ENCODE measurements at regions not wholly inside any gene's neighbourhood (a gene's known extent, or its start where the extent isn't known, plus 50 kb on each side); places are given as distances from the start of the nearest gene placed in this dataset.

GRCh38 chr5:35373249-35373648, 143.0 kb upstream of the PRLR start:
- H2BK5ac ChIP-seq (ENCODE audit: low read depth, low read length, poor library complexity, severe bottlenecking), result no peak overlapping the region
- H2BK15ac ChIP-seq (ENCODE audit: low read depth, low read length), result no peak overlapping the region
- no peak overlapping the region for H3K56ac ChIP-seq (ENCODE audit: extremely low read depth, insufficient read depth, low read length)
- no peak overlapping the region for H2AK9ac ChIP-seq (replicated peaks; ENCODE audit: low read depth, low read length, poor library complexity)
- H4K8ac ChIP-seq (ENCODE audit: low read depth in 2 of 2, low read length in 2 of 2), result no peak overlapping the region
- no peak for ATAC-seq (ENCODE audit: low read depth)
- no peak overlapping the region for H2BK20ac ChIP-seq (ENCODE audit: low read depth, low read length)
- H3K4me2 ChIP-seq (ENCODE audit: low read depth, low read length), result no peak overlapping the region
- no TSS peak for BruUV-seq (replicated peaks)
- no peaks in the 10 kb centered on the region for H3K27me3 ChIP-seq (ENCODE audit: control insufficient read depth, insufficient read depth, low read length)
- H3K4me1 ChIP-seq (ENCODE audit: control insufficient read depth, insufficient read depth, low read length), result no peaks in the 10 kb centered on the region
- no CpG with 5 or more reads among the region's 3 CpGs for WGBS, 2 experiments (ENCODE audit: extremely low coverage in 2 of 2, insufficient read length in 1 of 2)
- intact Hi-C loops (cut with micrococcal nuclease), result no loop called here
- CTCF ChIA-PET, result interaction anchor here (0.5 kb wide), 1 partner anchor 30 kb away, joined by 4 read pairs; no protein-coding TSS in a partner anchor
- no peak overlapping the region for H2AK5ac ChIP-seq (ENCODE audit: low read depth, low read length)
- no peak overlapping the region for H3K23ac ChIP-seq (ENCODE audit: low read depth, low read length)
- no peak overlapping the region for H3K4me3 ChIP-seq (ENCODE audit: insufficient read depth, low read depth, low read length)
- no peak overlapping the region for H3K18ac ChIP-seq (ENCODE audit: low read depth, low read length)
- TF ChIP-seq POLR2A (IDR thresholded peaks at IDR 0.05; ENCODE audit: low read depth, low read length) (no peak), MXI1 (IDR thresholded peaks at IDR 0.05; ENCODE audit: borderline replicate concordance, low read depth, low read length) (no peak), ELK1 (IDR thresholded peaks at IDR 0.05; ENCODE audit: borderline replicate concordance, low read depth, low read length) (no peak), CEBPB (IDR thresholded peaks at IDR 0.05; ENCODE audit: low read depth, low read length) (no peak)
- no peak overlapping the region for H3K27ac ChIP-seq (ENCODE audit: insufficient read depth, low read length)
- H2BK120ac ChIP-seq (ENCODE audit: low read depth, low read length), result no peak overlapping the region
- no peak overlapping the region for H3K14ac ChIP-seq (replicated peaks; ENCODE audit: low read depth, low read length)
- no peaks in the 10 kb centered on the region for H4K20me1 ChIP-seq (ENCODE audit: insufficient read depth, low read length)
- dilution Hi-C loops (cut with HindIII; ENCODE audit: low sequenced_read_pairs, unreplicated experiment), result no loop called here
- H3K79me1 ChIP-seq (ENCODE audit: low read depth in 1 of 2, low read length in 2 of 2), result no peaks in the 10 kb centered on the region
- H4K91ac ChIP-seq (ENCODE audit: insufficient read depth, low read depth, low read length), result no peak overlapping the region
- H3K9ac ChIP-seq (ENCODE audit: low read depth, low read length), result no peak overlapping the region
- no peaks in the 10 kb centered on the region for H3K36me3 ChIP-seq (ENCODE audit: control insufficient read depth, insufficient read depth, low read length)
- no peak overlapping the region for H3K4ac ChIP-seq (ENCODE audit: low read depth, low read length)
- H4K5ac ChIP-seq (ENCODE audit: low read depth, low read length), result no peak overlapping the region
- no peaks in the 10 kb centered on the region for H3K9me3 ChIP-seq (ENCODE audit: control insufficient read depth, insufficient read depth, low read length)
- no peaks in the 10 kb centered on the region for H3K9me1 ChIP-seq (ENCODE audit: insufficient read depth, low read length)
- no peak overlapping the region for H2AFZ ChIP-seq (replicated peaks; ENCODE audit: low read length, poor library complexity)
- in situ Hi-C loops (cut with MboI; ENCODE audit: low sequenced_read_pairs), result no loop called here
- DNase-seq, result no peak
- POLR2A ChIA-PET (ENCODE audit: unreplicated experiment), result no interaction called here

Data from IMR-90 (cell line).